Kidney (tissue), 13 donors: ENCODE measurements at regions not wholly inside any gene's neighbourhood (a gene's known extent, or its start where the extent isn't known, plus 50 kb on each side); places are given as distances from the start of the nearest gene placed in this dataset.

Source experiments
- DNase-seq, 5 donors: peaks; one replicate each; pipeline ENCODE4 v3.0.0-alpha.2; 2013 to 2020
- FAIRE-seq: peaks from 2 replicates; lab custom pipeline; 2012; peaks lifted over from hg19 to GRCh38; lab: Jason Lieb, UNC
- H3K27ac ChIP-seq, 2 donors: one replicate each; pipeline ENCODE4 v1.7.0; 2013; ENCODE audit warnings: low read depth in 2 of 2, low read length in 2 of 2, inconsistent platforms in 1 of 2
- H3K27me3 ChIP-seq: one replicate; pipeline ENCODE4 v1.7.1; 2013; ENCODE audit warnings: low read length, inconsistent platforms; ENCODE audit not compliant: control insufficient read depth, insufficient read depth
- H3K36me3 ChIP-seq, 3 donors: one replicate each; pipeline versions ENCODE4 v1.7.0 to v1.7.1; 2013; ENCODE audit warnings: low read length in 3 of 3, control low read depth in 1 of 3, inconsistent platforms in 1 of 3; ENCODE audit not compliant: insufficient read depth in 3 of 3, control insufficient read depth in 2 of 3
- H3K4me1 ChIP-seq, 3 donors: one replicate each; pipeline versions ENCODE4 v1.7.0 to v1.7.1; 2013; ENCODE audit warnings: low read length in 3 of 3, inconsistent platforms in 1 of 3, low read depth in 1 of 3; ENCODE audit not compliant: control insufficient read depth in 2 of 3, insufficient read depth in 2 of 3
- H3K4me3 ChIP-seq, 3 donors: one replicate each; pipeline versions ENCODE4 v1.7.0 to v1.8.1; 2013; ENCODE audit warnings: low read length in 3 of 3, control low read depth in 1 of 3, inconsistent platforms in 1 of 3
- H3K9ac ChIP-seq, 3 donors: one replicate each; pipeline versions ENCODE4 v1.7.0 to v1.7.1; 2013; ENCODE audit warnings: low read length in 3 of 3, control low read depth in 1 of 3, inconsistent platforms in 1 of 3
- H3K9me3 ChIP-seq, 3 donors: one replicate each; pipeline versions ENCODE4 v1.7.0 to v1.7.1; 2013; ENCODE audit warnings: low read length in 3 of 3, control low read depth in 1 of 3, inconsistent platforms in 1 of 3; ENCODE audit not compliant: control insufficient read depth in 2 of 3, insufficient read depth in 1 of 3
- CTCF ChIP-seq: IDR thresholded peaks from 3 replicates; pipeline ENCODE4 v1.5.1; 2012; ENCODE audit warnings: mild to moderate bottlenecking, moderate library complexity, borderline replicate concordance; ENCODE audit not compliant: insufficient read depth; ENCODE audit errors: extremely low read depth
- intact Hi-C: fragments of 100-400 bp; cut with DNase I; formaldehyde crosslinking; loops from one replicate; pipeline ENCODE4 v1.11.1; 2022
- donor health status: control.
- donor health status: control.
- donor health status: control.
- donor health status: control.
- donor health status: control.
- donor health status: DM: yes; HTN: yes; CAD: no.
- donor health status: Normal renal cell carcinoma (clear cell type).

- DNase-seq: no peak
- H3K4me3 ChIP-seq: no peak overlapping the region
- FAIRE-seq: no peak
- no peak overlapping the region for H3K27ac ChIP-seq
- intact Hi-C loops: no loop called here
- H3K9me3 ChIP-seq: no peaks in the 10 kb centered on the region
- H3K4me1 ChIP-seq: no peaks in the 10 kb centered on the region
- no peaks in the 10 kb centered on the region for H3K27me3 ChIP-seq
- H3K9ac ChIP-seq: no peak overlapping the region
- no peaks in the 10 kb centered on the region for H3K36me3 ChIP-seq
- no peak for TF ChIP-seq CTCF
Observed at GRCh38 chr10:117460846-117461765, 81.4 kb upstream of the EMX2 start.

GRCh38 chr10:117458571-117458970 lies 83.3 kb upstream of the PDZD8 start:
- FAIRE-seq (no peak), DNase-seq (peak in 1 of 5 donors; percentile 50)
- H3K27me3 ChIP-seq: no peaks in the 10 kb centered on the region
- H3K9me3 ChIP-seq: no peaks in the 10 kb centered on the region
- no peak overlapping the region for H3K9ac ChIP-seq
- no peaks in the 10 kb centered on the region for H3K4me1 ChIP-seq
- H3K27ac ChIP-seq: no peak overlapping the region
- no peak for TF ChIP-seq CTCF
- H3K36me3 ChIP-seq: no peaks in the 10 kb centered on the region
- H3K4me3 ChIP-seq: no peak overlapping the region
- intact Hi-C loops: no loop called here

DNA sequence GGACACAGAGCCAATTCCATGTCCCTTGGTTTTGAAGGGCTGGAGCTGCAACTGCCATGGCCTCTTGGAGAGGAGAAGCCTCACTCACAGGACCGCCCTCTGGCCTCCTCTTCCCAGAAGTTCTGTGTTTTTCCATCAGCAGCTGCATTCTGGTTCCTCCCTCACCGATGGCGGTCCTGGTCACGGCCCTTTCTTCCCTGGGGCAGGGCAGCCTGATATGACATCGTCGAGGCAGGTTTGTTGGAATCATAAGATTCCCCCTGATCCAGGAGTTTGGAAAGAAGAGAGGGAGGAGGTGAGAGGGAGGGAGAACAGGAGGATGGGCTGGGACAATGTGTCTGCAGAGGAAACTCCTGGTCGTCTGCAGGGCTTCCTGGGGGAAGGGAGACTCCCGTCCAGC lies 82.7 kb upstream of the PDZD8 start:
- H3K4me3 ChIP-seq: no peak overlapping the region
- no peaks in the 10 kb centered on the region for H3K27me3 ChIP-seq
- intact Hi-C loops: no loop called here
- no peaks in the 10 kb centered on the region for H3K9me3 ChIP-seq
- no peaks in the 10 kb centered on the region for H3K4me1 ChIP-seq
- FAIRE-seq (no peak), DNase-seq (no peak)
- H3K36me3 ChIP-seq: no peaks in the 10 kb centered on the region
- TF ChIP-seq CTCF: no peak
- no peak overlapping the region for H3K9ac ChIP-seq
- H3K27ac ChIP-seq: no peak overlapping the region
